Stomach (tissue), 4 donors: ENCODE measurements at regions not wholly inside any gene's neighbourhood (a gene's known extent, or its start where the extent isn't known, plus 50 kb on each side); places are given as distances from the start of the nearest gene placed in this dataset.

Experiments used
- CTCF ChIP-seq, 7 experiments: fragments of 450-650 bp in 4 of 7; fragments of 200-600 bp in 3 of 7; sonication (generic) in 3 of 7; IDR thresholded peaks; one replicate each; pipeline ENCODE4 v1.5.1; 2016 to 2019; ENCODE audit warnings: antibody characterized with exemption in 7 of 7, control low read depth in 2 of 7, mild to moderate bottlenecking in 1 of 7
- POLR2A ChIP-seq, 4 donors: fragments of 450-650 bp; IDR thresholded peaks; one replicate each; pipeline ENCODE4 v1.6.1; 2016; ENCODE audit warnings: antibody characterized with exemption in 4 of 4, control low read depth in 2 of 4, mild to moderate bottlenecking in 1 of 4, moderate library complexity in 1 of 4
- POLR2AphosphoS5 ChIP-seq, 3 donors: sonication (generic); formaldehyde crosslinking; IDR thresholded peaks; one replicate each; pipeline ENCODE4 v1.6.1; 2016; ENCODE audit warnings: antibody characterized with exemption in 3 of 3

DNA sequence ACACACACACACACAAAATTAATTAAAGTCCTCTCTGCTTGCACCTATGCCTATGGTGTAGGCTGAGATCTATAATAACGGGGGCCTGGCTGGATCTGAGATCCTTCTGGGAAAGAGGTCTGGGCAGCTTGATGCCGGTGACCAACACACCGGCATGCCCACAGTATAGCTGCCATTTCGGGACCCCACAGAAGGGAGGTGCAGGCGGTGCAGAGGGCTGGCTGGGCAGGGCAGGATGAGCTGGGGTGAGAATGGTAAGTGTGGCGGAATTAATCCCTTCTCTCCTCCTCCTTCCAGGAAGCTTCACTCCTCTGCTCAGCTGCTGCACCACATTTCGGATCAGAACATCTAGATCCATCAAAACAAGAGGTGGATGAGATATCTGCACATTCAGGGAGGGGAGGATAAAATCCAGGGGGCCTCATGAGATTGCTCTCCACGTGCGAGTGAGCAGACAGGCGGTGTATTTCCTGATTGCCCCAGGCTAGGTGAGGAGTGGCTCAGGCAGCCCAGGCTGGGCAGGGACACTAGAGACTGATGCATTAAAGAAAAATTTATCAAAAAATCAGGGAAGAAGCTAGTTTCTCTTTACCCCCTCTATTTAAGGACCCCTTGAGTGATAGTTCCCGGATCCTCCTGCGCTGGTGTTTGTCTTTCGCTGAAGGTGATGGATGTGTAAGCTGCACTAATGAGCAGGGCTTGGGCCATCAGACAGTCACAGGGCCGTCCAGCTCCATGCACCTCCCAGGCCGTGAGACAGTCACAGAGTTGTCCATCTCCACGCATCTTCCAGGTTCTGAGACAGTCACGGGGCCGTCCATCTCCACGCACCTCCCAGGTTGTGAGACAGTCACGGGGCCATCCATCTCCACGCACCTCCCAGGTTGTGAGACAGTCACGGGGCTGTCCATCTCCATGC is 449.9 kb downstream of the PTPRU start:
- TF ChIP-seq POLR2A (IDR thresholded peaks at IDR 0.05), result no peak
- TF ChIP-seq CTCF (IDR thresholded peaks at IDR 0.05), result no peak
- TF ChIP-seq POLR2AphosphoS5 (IDR thresholded peaks at IDR 0.05), result no peak
